ENCODE measurements at regions not wholly inside any gene's neighbourhood (a gene's known extent, or its start where the extent isn't known, plus 50 kb on each side); places are given as distances from the start of the nearest gene placed in this dataset.
A peak's percentile ranks its signal among the peaks of the same experiment; 100 is the strongest.

GRCh38 chr4:71974681-71975080 lies 57.1 kb upstream of the NPFFR2 start:
- H3K9me3 Mint-ChIP-seq (ENCODE audit: unreplicated experiment) = no peaks in the 10 kb centered on the region
- H3K79me2 ChIP-seq (ENCODE audit: insufficient read depth, low read length) = no peaks in the 10 kb centered on the region
- no peak overlapping the region for H2AFZ ChIP-seq (ENCODE audit: low read depth, low read length)
- H3K36me3 ChIP-seq (ENCODE audit: insufficient read depth, low read length) = no peaks in the 10 kb centered on the region
- peaks cover 10% of the 10 kb centered on the region for H3K4me1 Mint-ChIP-seq (ENCODE audit: low read depth, unreplicated experiment)
- H3K27ac Mint-ChIP-seq (ENCODE audit: unreplicated experiment) = peak overlapping the region; percentile 91
- no peaks in the 10 kb centered on the region for H3K27me3 Mint-ChIP-seq (ENCODE audit: low read depth, unreplicated experiment)
- no peak for TF ChIP-seq CTCF (IDR thresholded peaks at IDR 0.05; ENCODE audit: insufficient read depth, low read depth, low read length)
- TF ChIP-seq EZH2 (IDR thresholded peaks at IDR 0.05; ENCODE audit: insufficient read depth, low read length) = no peak
- DNase-seq (ENCODE audit: low read depth) (peak; percentile 85), FAIRE-seq (no peak)
- H3K4me2 ChIP-seq (ENCODE audit: low read length) = no peak overlapping the region
- H4K20me1 ChIP-seq (ENCODE audit: insufficient read depth, low read length) = no peaks in the 10 kb centered on the region
- no peak overlapping the region for H3K4me3 ChIP-seq (ENCODE audit: insufficient read depth, low read depth, low read length)
- no peak overlapping the region for H3K9ac ChIP-seq (ENCODE audit: low read length)
- no peaks in the 10 kb centered on the region for H3K9me3 ChIP-seq (ENCODE audit: insufficient read depth, low read depth, low read length)
- no peaks in the 10 kb centered on the region for H3K36me3 Mint-ChIP-seq (ENCODE audit: low read depth, unreplicated experiment)
- no peak overlapping the region for H3K4me3 Mint-ChIP-seq (ENCODE audit: unreplicated experiment)
- no peaks in the 10 kb centered on the region for H3K4me1 ChIP-seq (ENCODE audit: insufficient read depth, low read length)
- no peak overlapping the region for H3K27ac ChIP-seq (ENCODE audit: low read depth, low read length)
- no peaks in the 10 kb centered on the region for H3K27me3 ChIP-seq (ENCODE audit: insufficient read depth, low read length)

- Mint-ChIP-seq H3K4me3 (ENCODE audit: unreplicated experiment) (no peak overlapping the region), H3K36me3 (ENCODE audit: low read depth, unreplicated experiment) (no peaks in the 10 kb centered on the region), H3K4me1 (ENCODE audit: low read depth, unreplicated experiment) (peaks cover 10% of the 10 kb centered on the region), H3K27ac (ENCODE audit: unreplicated experiment) (no peak overlapping the region), H3K27me3 (ENCODE audit: low read depth, unreplicated experiment) (no peaks in the 10 kb centered on the region), H3K9me3 (ENCODE audit: unreplicated experiment) (no peaks in the 10 kb centered on the region)
- Histone ChIP-seq H3K79me2 (ENCODE audit: insufficient read depth, low read length) (no peaks in the 10 kb centered on the region), H3K4me3 (ENCODE audit: insufficient read depth, low read depth, low read length) (no peak overlapping the region), H3K4me2 (ENCODE audit: low read length) (no peak overlapping the region), H3K9ac (ENCODE audit: low read length) (no peak overlapping the region), H3K27ac (ENCODE audit: low read depth, low read length) (no peak overlapping the region), H4K20me1 (ENCODE audit: insufficient read depth, low read length) (no peaks in the 10 kb centered on the region), H3K27me3 (ENCODE audit: insufficient read depth, low read length) (no peaks in the 10 kb centered on the region), H3K9me3 (ENCODE audit: insufficient read depth, low read depth, low read length) (no peaks in the 10 kb centered on the region), H2AFZ (ENCODE audit: low read depth, low read length) (no peak overlapping the region), H3K4me1 (ENCODE audit: insufficient read depth, low read length) (no peaks in the 10 kb centered on the region), H3K36me3 (ENCODE audit: insufficient read depth, low read length) (no peaks in the 10 kb centered on the region)
- FAIRE-seq = no peak
- no peak for DNase-seq (ENCODE audit: low read depth)
- no peak for TF ChIP-seq CTCF (IDR thresholded peaks at IDR 0.05; ENCODE audit: insufficient read depth, low read depth, low read length)
- no peak for TF ChIP-seq EZH2 (IDR thresholded peaks at IDR 0.05; ENCODE audit: insufficient read depth, low read length)
Observed at GRCh38 chr4:71976523-71976922, 55.3 kb upstream of the NPFFR2 start.

- Histone ChIP-seq H3K79me2 (ENCODE audit: insufficient read depth, low read length) (no peaks in the 10 kb centered on the region), H3K27me3 (ENCODE audit: insufficient read depth, low read length) (no peaks in the 10 kb centered on the region), H3K4me3 (ENCODE audit: insufficient read depth, low read depth, low read length) (no peak overlapping the region), H3K4me1 (ENCODE audit: insufficient read depth, low read length) (no peaks in the 10 kb centered on the region), H2AFZ (ENCODE audit: low read depth, low read length) (no peak overlapping the region), H3K36me3 (ENCODE audit: insufficient read depth, low read length) (no peaks in the 10 kb centered on the region), H4K20me1 (ENCODE audit: insufficient read depth, low read length) (no peaks in the 10 kb centered on the region), H3K4me2 (ENCODE audit: low read length) (no peak overlapping the region), H3K9ac (ENCODE audit: low read length) (no peak overlapping the region), H3K27ac (ENCODE audit: low read depth, low read length) (no peak overlapping the region), H3K9me3 (ENCODE audit: insufficient read depth, low read depth, low read length) (no peaks in the 10 kb centered on the region)
- no peaks in the 10 kb centered on the region for H3K9me3 Mint-ChIP-seq (ENCODE audit: unreplicated experiment)
- no peaks in the 10 kb centered on the region for H3K27me3 Mint-ChIP-seq (ENCODE audit: low read depth, unreplicated experiment)
- no peak for TF ChIP-seq EZH2 (IDR thresholded peaks at IDR 0.05; ENCODE audit: insufficient read depth, low read length)
- no peak for TF ChIP-seq CTCF (IDR thresholded peaks at IDR 0.05; ENCODE audit: insufficient read depth, low read depth, low read length)
- no peak overlapping the region for H3K4me3 Mint-ChIP-seq (ENCODE audit: unreplicated experiment)
- H3K36me3 Mint-ChIP-seq (ENCODE audit: low read depth, unreplicated experiment) = no peaks in the 10 kb centered on the region
- no peak for DNase-seq (ENCODE audit: low read depth)
- H3K27ac Mint-ChIP-seq (ENCODE audit: unreplicated experiment) = no peak overlapping the region
- no peak for FAIRE-seq
- H3K4me1 Mint-ChIP-seq (ENCODE audit: low read depth, unreplicated experiment) = peaks cover 10% of the 10 kb centered on the region
Observed at GRCh38 chr4:71978210-71978835, 53.5 kb upstream of the NPFFR2 start.

Measured in astrocyte (in vitro differentiated cells and primary cell).